ENCODE measurements at regions not wholly inside any gene's neighbourhood (a gene's known extent, or its start where the extent isn't known, plus 50 kb on each side); places are given as distances from the start of the nearest gene placed in this dataset.

GRCh38 chr2:129733579-129733978 lies 245.9 kb upstream of the RAB6C start:
- no peak for DNase-seq (ENCODE audit: extremely low read depth in 1 of 2, low read depth in 1 of 2)

GRCh38 chr2:129734343-129735034 lies 245.0 kb upstream of the RAB6C start:
- DNase-seq (ENCODE audit: extremely low read depth in 1 of 2, low read depth in 1 of 2), result no peak

- no peak for DNase-seq (ENCODE audit: extremely low read depth in 1 of 2, low read depth in 1 of 2)
Observed at GRCh38 chr2:129735576-129735975, 243.9 kb upstream of the RAB6C start.

- no peak for DNase-seq (ENCODE audit: extremely low read depth in 1 of 2, low read depth in 1 of 2)
Observed at GRCh38 chr2:129737660-129738527, 241.6 kb upstream of the RAB6C start.

- DNase-seq (ENCODE audit: extremely low read depth in 1 of 2, low read depth in 1 of 2), result no peak
Observed at GRCh38 chr2:129738799-129739198, 240.7 kb upstream of the RAB6C start.

- DNase-seq (ENCODE audit: extremely low read depth in 1 of 2, low read depth in 1 of 2), result no peak
Observed at GRCh38 chr2:129740504-129740903, 239.0 kb upstream of the RAB6C start.

- DNase-seq (ENCODE audit: extremely low read depth in 1 of 2, low read depth in 1 of 2), result no peak
Observed at GRCh38 chr2:129741165-129741564, 238.3 kb upstream of the RAB6C start.

- no peak for DNase-seq (ENCODE audit: extremely low read depth in 1 of 2, low read depth in 1 of 2)
Observed at GRCh38 chr2:129741623-129742022, 237.8 kb upstream of the RAB6C start.

GRCh38 chr2:129742415-129743180 lies 236.9 kb upstream of the RAB6C start:
- no peak for DNase-seq (ENCODE audit: extremely low read depth in 1 of 2, low read depth in 1 of 2)

- DNase-seq (ENCODE audit: extremely low read depth in 1 of 2, low read depth in 1 of 2), result no peak
Observed at GRCh38 chr2:129744141-129744540, 235.3 kb upstream of the RAB6C start.

GRCh38 chr2:129744649-129745048 lies 234.8 kb upstream of the RAB6C start:
- no peak for DNase-seq (ENCODE audit: extremely low read depth in 1 of 2, low read depth in 1 of 2)

- no peak for DNase-seq (ENCODE audit: extremely low read depth in 1 of 2, low read depth in 1 of 2)
Observed at GRCh38 chr2:129747500-129748125, 231.9 kb upstream of the RAB6C start.

GRCh38 chr2:129748250-129748649 lies 231.2 kb upstream of the RAB6C start:
- DNase-seq (ENCODE audit: extremely low read depth in 1 of 2, low read depth in 1 of 2), result no peak

- DNase-seq (ENCODE audit: extremely low read depth in 1 of 2, low read depth in 1 of 2), result no peak
Observed at GRCh38 chr2:129748653-129749052, 230.8 kb upstream of the RAB6C start.

GRCh38 chr2:129751409-129751808 lies 228.1 kb upstream of the RAB6C start:
- DNase-seq (ENCODE audit: extremely low read depth in 1 of 2, low read depth in 1 of 2), result no peak

GRCh38 chr2:129752176-129752575 lies 227.3 kb upstream of the RAB6C start:
- no peak for DNase-seq (ENCODE audit: extremely low read depth in 1 of 2, low read depth in 1 of 2)

- no peak for DNase-seq (ENCODE audit: extremely low read depth in 1 of 2, low read depth in 1 of 2)
Observed at GRCh38 chr2:129752686-129753085, 226.8 kb upstream of the RAB6C start.

- no peak for DNase-seq (ENCODE audit: extremely low read depth in 1 of 2, low read depth in 1 of 2)
Observed at GRCh38 chr2:129753261-129753660, 226.2 kb upstream of the RAB6C start.

GRCh38 chr2:129754421-129754820 lies 225.0 kb upstream of the RAB6C start:
- no peak for DNase-seq (ENCODE audit: extremely low read depth in 1 of 2, low read depth in 1 of 2)

GRCh38 chr2:129754831-129755230 lies 224.6 kb upstream of the RAB6C start:
- DNase-seq (ENCODE audit: extremely low read depth in 1 of 2, low read depth in 1 of 2), result no peak

- DNase-seq (ENCODE audit: extremely low read depth in 1 of 2, low read depth in 1 of 2), result no peak
Observed at GRCh38 chr2:129755786-129756185, 223.7 kb upstream of the RAB6C start.

Measured in stimulated activated CD8-positive, alpha-beta memory T cell treated with anti-CD3 and anti-CD28 coated beads, Interleukin-7, amount 100 ng/mL, for 48 hours (primary cell).